T-cell (primary cell): ENCODE measurements at regions not wholly inside any gene's neighbourhood (a gene's known extent, or its start where the extent isn't known, plus 50 kb on each side); places are given as distances from the start of the nearest gene placed in this dataset.

ENCODE experiments used
- ATAC-seq, 4 experiments: fragments of 200-7000 bp in 3 of 4; fragments of 150-1000 bp in 1 of 4; cut with Tn5 transposase; replicated peaks in 1 of 4; 1 replicate in 3 of 4; 2 replicates in 1 of 4; pipeline ENCODE4 v1.10.0; 2021; ENCODE audit warnings: moderate library complexity in 3 of 4, mild to moderate bottlenecking in 2 of 4, moderate number of reproducible peaks in 1 of 4
- CTCF ChIA-PET, 2 donors: fragments of 300-600 bp; sonication (Branson Sonifier 250); formaldehyde crosslinking; loops; one replicate each; lab custom pipeline; 2022; ENCODE audit warnings: antibody characterized with exemption in 2 of 2; lab: Charles Lee
- POLR2A ChIA-PET, 2 donors: fragments of 300-600 bp; sonication (Branson Sonifier 250); formaldehyde crosslinking; loops; one replicate each; lab custom pipeline; 2022; ENCODE audit warnings: antibody characterized with exemption in 2 of 2; lab: Charles Lee
- DNase-seq, 35 experiments: peaks; one replicate each; pipeline versions ENCODE4 v3.0.0 to v3.0.0-alpha.2; 2013 to 2023
- H3K27ac ChIP-seq: one replicate; pipeline ENCODE4 v1.5.1; 2013; ENCODE audit warnings: low read length
- H3K27me3 ChIP-seq, 2 experiments: replicated peaks in 1 of 2; 1 replicate in 1 of 2; 2 replicates in 1 of 2; pipeline versions ENCODE4 v1.6.1 to v1.7.0; 2013; ENCODE audit warnings: low read length in 1 of 2, mixed read lengths in 1 of 2; ENCODE audit not compliant: control insufficient read depth in 2 of 2, insufficient read depth in 2 of 2; ENCODE audit errors: extremely low read depth in 1 of 2
- H3K36me3 ChIP-seq, 2 donors: 1 replicate in 1 of 2; 2 replicates in 1 of 2; pipeline versions ENCODE4 v1.6.1 to v1.7.0; 2013; ENCODE audit warnings: low read length in 1 of 2; ENCODE audit not compliant: control insufficient read depth in 2 of 2, insufficient read depth in 1 of 2; ENCODE audit errors: extremely low read depth in 1 of 2
- H3K4me1 ChIP-seq, 2 experiments: 1 replicate in 1 of 2; 2 replicates in 1 of 2; pipeline versions ENCODE4 v1.6.1 to v1.7.0; 2013; ENCODE audit warnings: low read length in 2 of 2, mixed read lengths in 1 of 2; ENCODE audit not compliant: insufficient read depth in 2 of 2, control insufficient read depth in 1 of 2; ENCODE audit errors: extremely low read depth in 1 of 2
- H3K4me3 ChIP-seq, 2 donors: 1 replicate in 1 of 2; 2 replicates in 1 of 2; pipeline versions ENCODE4 v1.5.1 to v1.7.0; 2013; ENCODE audit warnings: mild to moderate bottlenecking in 2 of 2, low read length in 1 of 2, moderate library complexity in 1 of 2; ENCODE audit not compliant: control insufficient read depth in 1 of 2; ENCODE audit errors: extremely low read depth in 1 of 2
- H3K9me3 ChIP-seq: 2 replicates; pipeline ENCODE4 v1.7.0; 2013
- H3K27ac Mint-ChIP-seq, 2 donors: one replicate each; pipeline ENCODE4 v1.8.0; 2020 to 2021; ENCODE audit warnings: mild to moderate bottlenecking in 2 of 2, mixed read lengths in 2 of 2
- H3K27me3 Mint-ChIP-seq, 2 donors: one replicate each; pipeline ENCODE4 v1.8.0; 2021 to 2022; ENCODE audit warnings: mixed read lengths in 2 of 2
- H3K36me3 Mint-ChIP-seq: one replicate; pipeline ENCODE4 v1.8.0; 2021; ENCODE audit warnings: mixed read lengths
- H3K4me1 Mint-ChIP-seq, 3 donors: one replicate each; pipeline ENCODE4 v1.8.0; 2020 to 2022; ENCODE audit warnings: mixed read lengths in 3 of 3, mild to moderate bottlenecking in 1 of 3
- H3K4me3 Mint-ChIP-seq, 3 donors: one replicate each; pipeline ENCODE4 v1.8.0; 2020 to 2022; ENCODE audit warnings: mild to moderate bottlenecking in 3 of 3, mixed read lengths in 3 of 3, moderate library complexity in 3 of 3
- H3K9me3 Mint-ChIP-seq, 3 donors: one replicate each; pipeline ENCODE4 v1.8.0; 2020 to 2022; ENCODE audit warnings: mixed read lengths in 3 of 3
- WGBS: methylation state at CpG from one replicate; pipeline ENCODE4 v1.1.5; 2013; ENCODE audit warnings: missing lambda C conversion rate; ENCODE audit not compliant: insufficient coverage; 5-methylcytosine and 5-hydroxymethylcytosine counted together

- peaks cover 0 to 3% of the 10 kb centered on the region in 2 donors for H3K27me3 Mint-ChIP-seq
- Histone ChIP-seq H3K36me3 (no peaks in the 10 kb centered on the region), H3K27me3 (no peaks in the 10 kb centered on the region), H3K27ac (no peak overlapping the region), H3K4me3 (no peak overlapping the region), H3K4me1 (no peaks in the 10 kb centered on the region), H3K9me3 (no peaks in the 10 kb centered on the region)
- no peaks in the 10 kb centered on the region for H3K4me1 Mint-ChIP-seq
- CTCF ChIA-PET: no interaction called here
- H3K36me3 Mint-ChIP-seq: no peaks in the 10 kb centered on the region
- no CpG with 5 or more reads among the region's 2 CpGs for WGBS
- ATAC-seq (no peak), DNase-seq (no peak)
- POLR2A ChIA-PET: no interaction called here
- H3K27ac Mint-ChIP-seq: no peak overlapping the region
- H3K9me3 Mint-ChIP-seq: peaks cover 7 to 19% (median 8%) of the 10 kb centered on the region in 3 donors
- H3K4me3 Mint-ChIP-seq: no peak overlapping the region
Measured at GRCh38 chr20:12223057-12223456, 305.4 kb downstream of the BTBD3 start.

GRCh38 chr20:12225898-12226297 lies 308.2 kb downstream of the BTBD3 start:
- H3K27me3 Mint-ChIP-seq: peaks cover 0 to 2% of the 10 kb centered on the region in 2 donors
- no peak overlapping the region for H3K27ac ChIP-seq
- no peaks in the 10 kb centered on the region for H3K9me3 ChIP-seq
- WGBS: no CpG with 5 or more reads among the region's 1 CpG
- POLR2A ChIA-PET: interaction anchor here in 1 of 2 donors (0.7 kb wide), 1 partner anchor 1281 kb away, joined by 9 read pairs; no protein-coding TSS in a partner anchor
- no peak for ATAC-seq
- no peak overlapping the region for H3K4me3 Mint-ChIP-seq
- no peaks in the 10 kb centered on the region for H3K4me1 Mint-ChIP-seq
- no peaks in the 10 kb centered on the region for H3K27me3 ChIP-seq
- CTCF ChIA-PET: no interaction called here
- H3K4me3 ChIP-seq: no peak overlapping the region
- peaks cover 10 to 19% (median 12%) of the 10 kb centered on the region in 3 donors for H3K9me3 Mint-ChIP-seq
- DNase-seq: no peak
- H3K4me1 ChIP-seq: no peaks in the 10 kb centered on the region
- H3K36me3 Mint-ChIP-seq: no peaks in the 10 kb centered on the region
- no peaks in the 10 kb centered on the region for H3K36me3 ChIP-seq
- H3K27ac Mint-ChIP-seq: no peak overlapping the region

GRCh38 chr20:12229891-12230290 lies 312.2 kb downstream of the BTBD3 start:
- ChIA-PET POLR2A (no interaction called here), CTCF (no interaction called here)
- no peaks in the 10 kb centered on the region for H3K27me3 Mint-ChIP-seq
- H3K4me3 Mint-ChIP-seq: no peak overlapping the region
- no peak overlapping the region for H3K27ac Mint-ChIP-seq
- no peaks in the 10 kb centered on the region for H3K36me3 Mint-ChIP-seq
- H3K27me3 ChIP-seq: no peaks in the 10 kb centered on the region
- no peaks in the 10 kb centered on the region for H3K36me3 ChIP-seq
- no peaks in the 10 kb centered on the region for H3K4me1 Mint-ChIP-seq
- ATAC-seq: no peak
- no peaks in the 10 kb centered on the region for H3K9me3 ChIP-seq
- no peak for DNase-seq
- H3K27ac ChIP-seq: no peak overlapping the region
- no peaks in the 10 kb centered on the region for H3K4me1 ChIP-seq
- H3K4me3 ChIP-seq: no peak overlapping the region
- H3K9me3 Mint-ChIP-seq: peaks cover 8 to 13% (median 10%) of the 10 kb centered on the region in 3 donors

- Mint-ChIP-seq H3K4me1 (no peaks in the 10 kb centered on the region), H3K27ac (no peak overlapping the region), H3K27me3 (no peaks in the 10 kb centered on the region), H3K9me3 (peaks cover 10 to 26% (median 11%) of the 10 kb centered on the region in 3 donors), H3K36me3 (no peaks in the 10 kb centered on the region), H3K4me3 (no peak overlapping the region)
- ChIA-PET CTCF (no interaction called here), POLR2A (no interaction called here)
- no CpG with 5 or more reads among the region's 6 CpGs for WGBS
- Histone ChIP-seq H3K4me3 (no peak overlapping the region), H3K36me3 (no peaks in the 10 kb centered on the region), H3K27ac (no peak overlapping the region), H3K27me3 (no peaks in the 10 kb centered on the region), H3K9me3 (no peaks in the 10 kb centered on the region), H3K4me1 (no peaks in the 10 kb centered on the region)
- no peak for DNase-seq
- ATAC-seq: no peak
Measured at GRCh38 chr20:12237772-12238171, 320.1 kb downstream of the BTBD3 start.

GRCh38 chr20:12241065-12241464 lies 323.4 kb downstream of the BTBD3 start:
- H3K27me3 ChIP-seq: no peaks in the 10 kb centered on the region
- H3K36me3 Mint-ChIP-seq: no peaks in the 10 kb centered on the region
- POLR2A ChIA-PET: no interaction called here
- DNase-seq (no peak), ATAC-seq (no peak)
- H3K4me1 ChIP-seq: no peaks in the 10 kb centered on the region
- no peaks in the 10 kb centered on the region for H3K4me1 Mint-ChIP-seq
- no peak overlapping the region for H3K4me3 Mint-ChIP-seq
- no peaks in the 10 kb centered on the region for H3K36me3 ChIP-seq
- no CpG with 5 or more reads among the region's 3 CpGs for WGBS
- no peaks in the 10 kb centered on the region for H3K27me3 Mint-ChIP-seq
- no peak overlapping the region for H3K27ac Mint-ChIP-seq
- H3K4me3 ChIP-seq: no peak overlapping the region
- H3K9me3 Mint-ChIP-seq: peaks cover 14 to 30% (median 19%) of the 10 kb centered on the region in 3 donors
- H3K27ac ChIP-seq: no peak overlapping the region
- H3K9me3 ChIP-seq: no peaks in the 10 kb centered on the region
- CTCF ChIA-PET: no interaction called here

GRCh38 chr20:12243327-12243726 lies 325.6 kb downstream of the BTBD3 start:
- DNase-seq (no peak), ATAC-seq (no peak)
- 47% methylated on average over 3 of the region's 5 CpGs for WGBS
- Mint-ChIP-seq H3K4me3 (no peak overlapping the region), H3K36me3 (no peaks in the 10 kb centered on the region), H3K4me1 (no peaks in the 10 kb centered on the region), H3K27me3 (no peaks in the 10 kb centered on the region), H3K9me3 (peaks cover 10 to 23% (median 15%) of the 10 kb centered on the region in 3 donors), H3K27ac (no peak overlapping the region)
- Histone ChIP-seq H3K9me3 (no peaks in the 10 kb centered on the region), H3K27ac (no peak overlapping the region), H3K4me1 (no peaks in the 10 kb centered on the region), H3K27me3 (no peaks in the 10 kb centered on the region), H3K4me3 (no peak overlapping the region), H3K36me3 (no peaks in the 10 kb centered on the region)
- POLR2A ChIA-PET: no interaction called here
- CTCF ChIA-PET: no interaction called here

GRCh38 chr20:12248481-12248880 lies 330.8 kb downstream of the BTBD3 start:
- no peak overlapping the region for H3K4me3 Mint-ChIP-seq
- Histone ChIP-seq H3K9me3 (no peaks in the 10 kb centered on the region), H3K4me1 (no peaks in the 10 kb centered on the region), H3K27ac (no peak overlapping the region), H3K36me3 (no peaks in the 10 kb centered on the region), H3K27me3 (no peaks in the 10 kb centered on the region), H3K4me3 (no peak overlapping the region)
- H3K36me3 Mint-ChIP-seq: no peaks in the 10 kb centered on the region
- no peak for DNase-seq
- H3K27ac Mint-ChIP-seq: no peak overlapping the region
- WGBS: no CpG with 5 or more reads among the region's 2 CpGs
- H3K9me3 Mint-ChIP-seq: peaks cover 8 to 24% (median 22%) of the 10 kb centered on the region in 3 donors
- CTCF ChIA-PET: no interaction called here
- no peaks in the 10 kb centered on the region for H3K4me1 Mint-ChIP-seq
- no peaks in the 10 kb centered on the region for H3K27me3 Mint-ChIP-seq
- no peak for ATAC-seq
- POLR2A ChIA-PET: no interaction called here
